Endothelial cell of umbilical vein (primary cell): ENCODE measurements at regions not wholly inside any gene's neighbourhood (a gene's known extent, or its start where the extent isn't known, plus 50 kb on each side); places are given as distances from the start of the nearest gene placed in this dataset.

Experiments
- BruUV-seq: library from RNA; stranded (reverse); fragments of 400-500 nt; replicated peaks from 2 replicates; lab custom pipeline; 2021; lab: Mats Ljungman, UMichigan
- CTCF ChIA-PET: fragments of 300-600, 350-600 bp; sonication (Branson Sonifier 250); formaldehyde crosslinking; loops from one replicate; lab custom pipeline; 2021; ENCODE audit warnings: antibody characterized with exemption, inconsistent platforms; lab: Charles Lee
- POLR2A ChIA-PET: fragments of 300-600, 350-600 bp; sonication (Branson Sonifier 250); formaldehyde crosslinking; loops from one replicate; lab custom pipeline; 2021; ENCODE audit warnings: antibody characterized with exemption, inconsistent platforms; lab: Charles Lee
- DNase-seq: peaks from one replicate; pipeline ENCODE4 v3.0.0-alpha.2; 2011; ENCODE audit warnings: low read depth, low spot score
- FAIRE-seq: peaks from 2 replicates; lab custom pipeline; 2011; peaks lifted over from hg19 to GRCh38; lab: Jason Lieb, UNC
- H2AFZ ChIP-seq: 2 replicates; pipeline ENCODE4 v1.6.0; 2012; ENCODE audit warnings: low read depth, low read length, control low read depth, inconsistent platforms
- H3K27ac ChIP-seq: 2 replicates; pipeline ENCODE4 v1.5.1; 2011; ENCODE audit warnings: low read depth, mild to moderate bottlenecking, control low read depth, low read length, moderate library complexity; ENCODE audit not compliant: insufficient read depth
- H3K27me3 ChIP-seq, 2 experiments: 2 replicates each; pipeline versions ENCODE4 v1.6.0 to v1.6.1; 2011; ENCODE audit warnings: low read length in 2 of 2, mixed read lengths in 1 of 2; ENCODE audit not compliant: control insufficient read depth in 2 of 2, insufficient read depth in 2 of 2
- H3K36me3 ChIP-seq, 2 experiments: 2 replicates in 1 of 2; 3 replicates in 1 of 2; pipeline ENCODE4 v1.5.1; 2011; ENCODE audit warnings: low read length in 2 of 2, mild to moderate bottlenecking in 1 of 2, moderate library complexity in 1 of 2; ENCODE audit not compliant: control insufficient read depth in 2 of 2, insufficient read depth in 2 of 2; ENCODE audit errors: extremely low read depth in 1 of 2
- H3K4me1 ChIP-seq: 3 replicates; pipeline ENCODE4 v1.5.1; 2011; ENCODE audit warnings: mild to moderate bottlenecking, low read length; ENCODE audit not compliant: control insufficient read depth, insufficient read depth; ENCODE audit errors: extremely low read depth
- H3K4me2 ChIP-seq: 2 replicates; pipeline ENCODE4 v1.6.1; 2011; ENCODE audit warnings: low read length, control low read depth, mixed read lengths; ENCODE audit not compliant: insufficient read depth
- H3K4me3 ChIP-seq, 3 experiments: fragments of 200-600 bp in 1 of 3; sonication (generic), shearing (Covaris generic) in 1 of 3; replicated peaks in 1 of 3; 2 replicates each; pipeline ENCODE4 v1.5.1; 2011 to 2016; ENCODE audit warnings: control low read depth in 3 of 3, low read length in 3 of 3, mild to moderate bottlenecking in 2 of 3, inconsistent platforms in 1 of 3, low read depth in 1 of 3, moderate library complexity in 1 of 3; ENCODE audit not compliant: insufficient read depth in 1 of 3
- H3K79me2 ChIP-seq: 2 replicates; pipeline ENCODE4 v1.6.0; 2012; ENCODE audit warnings: low read length, inconsistent platforms; ENCODE audit not compliant: control insufficient read depth, insufficient read depth
- H3K9ac ChIP-seq: replicated peaks from 2 replicates; pipeline ENCODE3; 2011; ENCODE audit warnings: low read length, control low read depth; ENCODE audit not compliant: insufficient read depth; ENCODE audit errors: extremely low read depth
- H3K9me1 ChIP-seq: replicated peaks from 3 replicates; pipeline ENCODE4 v1.6.0; 2011; ENCODE audit warnings: mild to moderate bottlenecking, low read length; ENCODE audit not compliant: control insufficient read depth, insufficient read depth; ENCODE audit errors: extremely low read depth
- H3K9me3 ChIP-seq: replicated peaks from 2 replicates; pipeline ENCODE4 v1.5.1; 2012; ENCODE audit warnings: low read length, inconsistent platforms; ENCODE audit not compliant: control insufficient read depth, insufficient read depth
- H4K20me1 ChIP-seq: replicated peaks from 2 replicates; pipeline ENCODE3; 2011; ENCODE audit warnings: mild to moderate bottlenecking, low read length; ENCODE audit not compliant: control insufficient read depth, insufficient read depth; ENCODE audit errors: extremely low read depth
- CTCF ChIP-seq, 2 donors: IDR thresholded peaks; 1 replicate in 1 of 2; 2 replicates in 1 of 2; pipeline ENCODE4 v1.5.1; 2011; ENCODE audit warnings: low read length in 2 of 2, mild to moderate bottlenecking in 2 of 2, moderate library complexity in 2 of 2, control low read depth in 1 of 2, inconsistent platforms in 1 of 2, low read depth in 1 of 2; ENCODE audit not compliant: insufficient read depth in 1 of 2; ENCODE audit errors: extremely low read depth in 1 of 2
- EZH2 ChIP-seq: IDR thresholded peaks from 2 replicates; pipeline ENCODE4 v1.6.1; 2012; ENCODE audit warnings: borderline replicate concordance, low read depth, mild to moderate bottlenecking, moderate library complexity, low read length, inconsistent platforms; ENCODE audit not compliant: severe bottlenecking
- FOS ChIP-seq: IDR thresholded peaks from 2 replicates; pipeline ENCODE4 v1.6.1; 2011; ENCODE audit warnings: mild to moderate bottlenecking, low read length, moderate library complexity, borderline replicate concordance; ENCODE audit not compliant: insufficient read depth
- GATA2 ChIP-seq: IDR thresholded peaks from 2 replicates; pipeline ENCODE4 v1.7.0; 2011; ENCODE audit warnings: low read depth, mild to moderate bottlenecking, moderate library complexity, mixed read lengths, low read length; ENCODE audit not compliant: insufficient read length, insufficient read depth
- JUN ChIP-seq: IDR thresholded peaks from 2 replicates; pipeline ENCODE4 v1.6.1; 2011; ENCODE audit warnings: borderline replicate concordance, low read depth; ENCODE audit not compliant: insufficient read length, insufficient read depth
- MAX ChIP-seq: IDR thresholded peaks from 2 replicates; pipeline ENCODE4 v1.6.1; 2011; ENCODE audit not compliant: insufficient read depth, insufficient read length
- MYC ChIP-seq: IDR thresholded peaks from one replicate; pipeline ENCODE4 v1.6.1; 2011; ENCODE audit warnings: mild to moderate bottlenecking, low read depth, low read length
- POLR2A ChIP-seq: IDR thresholded peaks from 2 replicates; pipeline ENCODE4 v1.6.1; 2012; ENCODE audit warnings: low read depth, mild to moderate bottlenecking, control low read depth, low read length
- POLR2AphosphoS5 ChIP-seq: IDR thresholded peaks from 2 replicates; pipeline ENCODE4 v1.6.1; 2012; ENCODE audit warnings: low read depth, mild to moderate bottlenecking, control low read depth, low read length, moderate library complexity; ENCODE audit not compliant: insufficient read depth
- dilution Hi-C: fragments of 300-500 bp; cut with MboI; formaldehyde crosslinking; loops from one replicate; pipeline ENCODE4 v1.15.0; 2019; ENCODE audit warnings: low sequenced_read_pairs; ENCODE audit not compliant: extremely low pct_ligation_motif_present
- intact Hi-C: fragments of 100-400 bp; cut with micrococcal nuclease; formaldehyde crosslinking; loops from one replicate; pipeline ENCODE4 v1.10.0; 2022

- CTCF ChIA-PET: no interaction called here
- no peaks in the 10 kb centered on the region for H3K9me3 ChIP-seq
- dilution Hi-C loops: no loop called here
Measured at GRCh38 chr10:56507033-56507432, 146.0 kb upstream of the ZWINT start.

More at GRCh38 chr10:56507033-56507432, 146.0 kb upstream of the ZWINT start:
- Histone ChIP-seq H3K9ac (no peak overlapping the region), H4K20me1 (no peaks in the 10 kb centered on the region), H3K4me3 (no peak overlapping the region), H3K9me1 (no peaks in the 10 kb centered on the region), H3K36me3 (no peaks in the 10 kb centered on the region), H3K4me2 (no peak overlapping the region), H3K27me3 (no peaks in the 10 kb centered on the region), H3K27ac (no peak overlapping the region), H3K79me2 (no peaks in the 10 kb centered on the region), H3K4me1 (no peaks in the 10 kb centered on the region), H2AFZ (no peak overlapping the region)
- DNase-seq: no peak
- TF ChIP-seq POLR2A: no peak
- no peak for TF ChIP-seq MAX
- no peak for TF ChIP-seq EZH2
- no peak for TF ChIP-seq CTCF (IDR thresholded peaks at IDR 0.05; ENCODE audit: extremely low read depth in 1 of 2, insufficient read depth in 1 of 2, low read depth in 1 of 2, low read length in 2 of 2)
- no peak for TF ChIP-seq POLR2AphosphoS5
- no peak for TF ChIP-seq GATA2
- no peak for TF ChIP-seq FOS
- no peak for TF ChIP-seq JUN
- TF ChIP-seq MYC: no peak
- POLR2A ChIA-PET: no interaction called here
- intact Hi-C loops: no loop called here
- BruUV-seq: no TSS peak
- no peak for FAIRE-seq
